ENCODE measurements at regions not wholly inside any gene's neighbourhood (a gene's known extent, or its start where the extent isn't known, plus 50 kb on each side); places are given as distances from the start of the nearest gene placed in this dataset.

DNA sequence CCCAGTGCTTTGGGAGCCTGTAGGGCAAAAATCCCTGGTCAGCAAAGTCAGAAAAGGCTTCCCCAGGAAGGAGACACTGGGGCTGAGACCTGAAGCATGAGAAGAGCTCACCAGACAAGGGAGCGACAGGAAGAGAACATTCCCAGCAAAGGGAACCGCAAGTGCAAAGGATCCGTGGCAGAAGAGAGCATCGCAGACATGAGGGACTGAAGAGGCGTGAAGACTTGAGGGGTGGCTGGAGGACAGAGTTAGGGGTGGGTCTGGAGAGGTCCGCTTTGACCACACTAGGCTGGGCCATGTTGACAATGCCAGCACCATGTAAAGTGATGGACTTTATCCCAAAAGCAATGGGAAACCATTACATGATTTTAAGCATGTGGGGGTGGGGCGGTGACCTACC lies 128.1 kb upstream of the IRX3 start:
- Histone ChIP-seq H3K4me3 (ENCODE audit: low read length) (no peak overlapping the region), H3K27me3 (ENCODE audit: control insufficient read depth in 1 of 2, insufficient read depth in 2 of 2, low read length in 2 of 2) (peaks cover 3 to 6% of the 10 kb centered on the region in 2 experiments), H3K4me1 (ENCODE audit: insufficient read depth, low read length) (no peaks in the 10 kb centered on the region), H3K27ac (ENCODE audit: low read depth in 1 of 2, low read length in 2 of 2) (no peak overlapping the region), H3K36me3 (ENCODE audit: insufficient read depth, low read length) (no peaks in the 10 kb centered on the region), H3K9me3 (ENCODE audit: control insufficient read depth in 1 of 2, insufficient read depth in 1 of 2, low read length in 2 of 2) (no peaks in the 10 kb centered on the region)
- DNase-seq (no peak), ATAC-seq (ENCODE audit: poor library complexity) (no peak)
- intact Hi-C loops (cut with DNase I, micrococcal nuclease): no loop called here
- Mint-ChIP-seq H3K36me3 (ENCODE audit: low read depth) (no peaks in the 10 kb centered on the region), H3K9me3 (no peaks in the 10 kb centered on the region), H3K4me1 (ENCODE audit: low read depth) (no peaks in the 10 kb centered on the region), H3K4me3 (no peak overlapping the region), H3K27ac (no peak overlapping the region), H3K27me3 (peaks cover 9% of the 10 kb centered on the region)
- POLR2A ChIA-PET: no interaction called here
- CTCF ChIA-PET: no interaction called here
- TF ChIP-seq, protein P1, sequence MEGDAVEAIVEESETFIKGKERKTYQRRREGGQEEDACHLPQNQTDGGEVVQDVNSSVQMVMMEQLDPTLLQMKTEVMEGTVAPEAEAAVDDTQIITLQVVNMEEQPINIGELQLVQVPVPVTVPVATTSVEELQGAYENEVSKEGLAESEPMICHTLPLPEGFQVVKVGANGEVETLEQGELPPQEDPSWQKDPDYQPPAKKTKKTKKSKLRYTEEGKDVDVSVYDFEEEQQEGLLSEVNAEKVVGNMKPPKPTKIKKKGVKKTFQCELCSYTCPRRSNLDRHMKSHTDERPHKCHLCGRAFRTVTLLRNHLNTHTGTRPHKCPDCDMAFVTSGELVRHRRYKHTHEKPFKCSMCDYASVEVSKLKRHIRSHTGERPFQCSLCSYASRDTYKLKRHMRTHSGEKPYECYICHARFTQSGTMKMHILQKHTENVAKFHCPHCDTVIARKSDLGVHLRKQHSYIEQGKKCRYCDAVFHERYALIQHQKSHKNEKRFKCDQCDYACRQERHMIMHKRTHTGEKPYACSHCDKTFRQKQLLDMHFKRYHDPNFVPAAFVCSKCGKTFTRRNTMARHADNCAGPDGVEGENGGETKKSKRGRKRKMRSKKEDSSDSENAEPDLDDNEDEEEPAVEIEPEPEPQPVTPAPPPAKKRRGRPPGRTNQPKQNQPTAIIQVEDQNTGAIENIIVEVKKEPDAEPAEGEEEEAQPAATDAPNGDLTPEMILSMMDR (IDR thresholded peaks at IDR 0.05): no peak

DNA sequence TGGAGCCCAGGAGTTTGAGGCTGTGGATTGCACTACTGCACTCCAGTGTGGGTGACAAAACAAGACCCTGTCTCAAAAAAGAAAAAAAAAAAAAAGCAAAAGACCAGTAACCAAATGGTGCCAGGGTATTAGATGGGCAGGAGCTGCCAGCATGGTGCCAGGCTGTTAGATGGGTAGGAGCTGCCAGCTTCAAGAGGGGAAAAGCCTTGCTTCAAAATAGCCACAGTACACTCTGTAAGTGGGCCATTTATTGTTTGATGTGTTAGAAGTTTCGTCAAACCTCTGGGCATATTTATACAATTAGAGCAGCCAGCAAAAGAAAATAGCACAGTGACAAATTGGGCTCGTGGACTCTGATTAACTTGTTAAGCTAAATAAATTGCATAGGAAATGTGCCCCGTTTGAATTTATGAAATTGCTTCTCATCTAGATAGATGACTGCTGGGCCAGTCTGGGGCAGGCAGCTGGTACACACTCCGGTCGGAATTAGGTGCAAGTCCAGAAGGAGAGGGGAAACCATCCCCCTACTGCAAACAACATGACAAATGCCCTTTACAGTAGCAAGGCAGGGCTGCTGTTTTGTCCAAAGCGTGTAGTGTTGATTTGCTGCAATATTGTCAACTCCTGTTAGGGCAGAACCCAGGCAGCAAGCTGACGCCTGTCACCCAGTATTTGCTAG lies 126.3 kb upstream of the IRX3 start:
- H3K9me3 Mint-ChIP-seq: no peaks in the 10 kb centered on the region
- DNase-seq (no peak), ATAC-seq (ENCODE audit: poor library complexity) (no peak)
- Histone ChIP-seq H3K36me3 (ENCODE audit: insufficient read depth, low read length) (no peaks in the 10 kb centered on the region), H3K27ac (ENCODE audit: low read depth in 1 of 2, low read length in 2 of 2) (no peak overlapping the region), H3K27me3 (ENCODE audit: control insufficient read depth in 1 of 2, insufficient read depth in 2 of 2, low read length in 2 of 2) (peaks cover 3 to 6% of the 10 kb centered on the region in 2 experiments), H3K4me3 (ENCODE audit: low read length) (no peak overlapping the region), H3K9me3 (ENCODE audit: control insufficient read depth in 1 of 2, insufficient read depth in 1 of 2, low read length in 2 of 2) (no peaks in the 10 kb centered on the region), H3K4me1 (ENCODE audit: insufficient read depth, low read length) (no peaks in the 10 kb centered on the region)
- H3K4me3 Mint-ChIP-seq: no peak overlapping the region
- ChIA-PET POLR2A (no interaction called here), CTCF (interaction anchor here (0.7 kb wide), 1 partner anchor 10 kb away, joined by 3 read pairs; no protein-coding TSS in a partner anchor)
- peaks cover 11% of the 10 kb centered on the region for H3K27me3 Mint-ChIP-seq
- intact Hi-C loops (cut with DNase I, micrococcal nuclease): no loop called here
- H3K4me1 Mint-ChIP-seq (ENCODE audit: low read depth): no peaks in the 10 kb centered on the region
- no peaks in the 10 kb centered on the region for H3K36me3 Mint-ChIP-seq (ENCODE audit: low read depth)
- TF ChIP-seq, protein P1 (IDR thresholded peaks at IDR 0.05): no peak
- H3K27ac Mint-ChIP-seq: no peak overlapping the region

DNA sequence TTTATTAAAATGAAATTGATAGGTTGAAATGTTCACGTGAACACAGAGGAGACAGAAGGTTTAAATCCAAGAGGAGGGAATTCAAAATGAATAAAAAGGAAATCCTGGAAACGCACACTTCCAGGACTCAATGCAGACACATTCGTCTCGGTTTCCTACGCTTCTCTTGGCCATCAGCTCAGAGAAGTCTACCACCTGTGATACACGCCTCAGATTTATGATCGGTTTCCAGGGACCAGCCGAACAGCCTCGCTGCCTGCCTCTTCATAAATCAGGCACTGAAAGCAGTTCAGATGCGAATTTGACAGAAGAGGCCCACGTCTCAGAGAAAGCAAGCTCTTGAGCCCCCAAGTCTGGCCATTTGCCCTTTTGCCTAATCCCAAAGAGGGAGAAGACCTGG lies 125.5 kb upstream of the IRX3 start:
- H3K36me3 ChIP-seq (ENCODE audit: insufficient read depth, low read length): no peaks in the 10 kb centered on the region
- ATAC-seq (ENCODE audit: poor library complexity) (no peak), DNase-seq (no peak)
- TF ChIP-seq, protein P1 (IDR thresholded peaks at IDR 0.05): no peak
- intact Hi-C loops (cut with DNase I, micrococcal nuclease): no loop called here
- CTCF ChIA-PET: no interaction called here
- Mint-ChIP-seq H3K9me3 (no peaks in the 10 kb centered on the region), H3K27ac (no peak overlapping the region), H3K27me3 (peaks cover 11% of the 10 kb centered on the region), H3K36me3 (ENCODE audit: low read depth) (no peaks in the 10 kb centered on the region), H3K4me3 (no peak overlapping the region), H3K4me1 (ENCODE audit: low read depth) (no peaks in the 10 kb centered on the region)
- H3K27me3 ChIP-seq (ENCODE audit: control insufficient read depth in 1 of 2, insufficient read depth in 2 of 2, low read length in 2 of 2): peaks cover 3 to 6% of the 10 kb centered on the region in 2 experiments
- no peaks in the 10 kb centered on the region for H3K4me1 ChIP-seq (ENCODE audit: insufficient read depth, low read length)
- POLR2A ChIA-PET: no interaction called here
- no peaks in the 10 kb centered on the region for H3K9me3 ChIP-seq (ENCODE audit: control insufficient read depth in 1 of 2, insufficient read depth in 1 of 2, low read length in 2 of 2)
- no peak overlapping the region for H3K4me3 ChIP-seq (ENCODE audit: low read length)
- H3K27ac ChIP-seq (ENCODE audit: low read depth in 1 of 2, low read length in 2 of 2): no peak overlapping the region

All from CD4-positive, alpha-beta T cell (primary cell).